B cell (primary cell): ENCODE measurements at regions not wholly inside any gene's neighbourhood (a gene's known extent, or its start where the extent isn't known, plus 50 kb on each side); places are given as distances from the start of the nearest gene placed in this dataset.

Experiments used
- CTCF ChIP-seq: fragments of 200-600 bp; IDR thresholded peaks from one replicate; pipeline ENCODE4 v1.8.0; 2022; ENCODE audit warnings: antibody characterized with exemption, mild to moderate bottlenecking
- EZH2 ChIP-seq: IDR thresholded peaks from 2 replicates; pipeline ENCODE4 v1.6.1; 2012; ENCODE audit warnings: borderline replicate concordance, low read depth, mild to moderate bottlenecking, moderate library complexity, low read length; ENCODE audit not compliant: insufficient read depth, poor library complexity, severe bottlenecking

GRCh38 chr17:27066315-27066714, 227.6 kb upstream of the WSB1 start:
- TF ChIP-seq EZH2 (no peak), CTCF (no peak)
